ENCODE measurements at regions not wholly inside any gene's neighbourhood (a gene's known extent, or its start where the extent isn't known, plus 50 kb on each side); places are given as distances from the start of the nearest gene placed in this dataset.

GRCh38 chr2:53111406-53111805 lies 656.2 kb upstream of the CHAC2 start:
- DNase-seq: no peak
- TF ChIP-seq POLR2A (IDR thresholded peaks at IDR 0.05) (no peak), CTCF (IDR thresholded peaks at IDR 0.05) (no peak)
- intact Hi-C loops (cut with DNase I; ENCODE audit: low total_unique reads): no loop called here
- Histone ChIP-seq H3K36me3 (no peaks in the 10 kb centered on the region), H3K27ac (no peak overlapping the region), H3K4me1 (no peaks in the 10 kb centered on the region), H3K9me3 (no peaks in the 10 kb centered on the region), H3K4me3 (no peak overlapping the region), H3K27me3 (no peaks in the 10 kb centered on the region)

- Histone ChIP-seq H3K27me3 (no peaks in the 10 kb centered on the region), H3K27ac (no peak overlapping the region), H3K4me1 (no peaks in the 10 kb centered on the region), H3K4me3 (no peak overlapping the region), H3K9me3 (no peaks in the 10 kb centered on the region), H3K36me3 (no peaks in the 10 kb centered on the region)
- TF ChIP-seq POLR2A (IDR thresholded peaks at IDR 0.05) (no peak), CTCF (IDR thresholded peaks at IDR 0.05) (no peak)
- intact Hi-C loops (cut with DNase I; ENCODE audit: low total_unique reads): no loop called here
- no peak for DNase-seq
Observed at GRCh38 chr2:53111004-53111403, 656.6 kb upstream of the CHAC2 start.

- intact Hi-C loops (cut with DNase I; ENCODE audit: low total_unique reads): no loop called here
- no peaks in the 10 kb centered on the region for H3K9me3 ChIP-seq
- no peak overlapping the region for H3K27ac ChIP-seq
- no peak overlapping the region for H3K4me3 ChIP-seq
- no peaks in the 10 kb centered on the region for H3K4me1 ChIP-seq
- H3K36me3 ChIP-seq: no peaks in the 10 kb centered on the region
- TF ChIP-seq POLR2A (IDR thresholded peaks at IDR 0.05) (no peak), CTCF (IDR thresholded peaks at IDR 0.05) (no peak)
- no peak for DNase-seq
- no peaks in the 10 kb centered on the region for H3K27me3 ChIP-seq
Observed at GRCh38 chr2:53108246-53108645, 659.4 kb upstream of the CHAC2 start.

- TF ChIP-seq CTCF (IDR thresholded peaks at IDR 0.05) (no peak), POLR2A (IDR thresholded peaks at IDR 0.05) (no peak)
- Histone ChIP-seq H3K4me3 (no peak overlapping the region), H3K36me3 (no peaks in the 10 kb centered on the region), H3K9me3 (no peaks in the 10 kb centered on the region), H3K27ac (no peak overlapping the region), H3K27me3 (no peaks in the 10 kb centered on the region), H3K4me1 (no peaks in the 10 kb centered on the region)
- intact Hi-C loops (cut with DNase I; ENCODE audit: low total_unique reads): no loop called here
- DNase-seq: no peak
Observed at GRCh38 chr2:53104263-53104662, 663.3 kb upstream of the CHAC2 start.

- H3K27me3 ChIP-seq: no peaks in the 10 kb centered on the region
- DNase-seq: no peak
- H3K4me3 ChIP-seq: no peak overlapping the region
- intact Hi-C loops (cut with DNase I; ENCODE audit: low total_unique reads): no loop called here
- H3K4me1 ChIP-seq: no peaks in the 10 kb centered on the region
- no peaks in the 10 kb centered on the region for H3K36me3 ChIP-seq
- H3K9me3 ChIP-seq: no peaks in the 10 kb centered on the region
- no peak for TF ChIP-seq CTCF (IDR thresholded peaks at IDR 0.05)
- no peak for TF ChIP-seq POLR2A (IDR thresholded peaks at IDR 0.05)
- no peak overlapping the region for H3K27ac ChIP-seq
Observed at GRCh38 chr2:53103679-53104078, 663.9 kb upstream of the CHAC2 start.
